ENCODE measurements at regions not wholly inside any gene's neighbourhood (a gene's known extent, or its start where the extent isn't known, plus 50 kb on each side); places are given as distances from the start of the nearest gene placed in this dataset.

DNA sequence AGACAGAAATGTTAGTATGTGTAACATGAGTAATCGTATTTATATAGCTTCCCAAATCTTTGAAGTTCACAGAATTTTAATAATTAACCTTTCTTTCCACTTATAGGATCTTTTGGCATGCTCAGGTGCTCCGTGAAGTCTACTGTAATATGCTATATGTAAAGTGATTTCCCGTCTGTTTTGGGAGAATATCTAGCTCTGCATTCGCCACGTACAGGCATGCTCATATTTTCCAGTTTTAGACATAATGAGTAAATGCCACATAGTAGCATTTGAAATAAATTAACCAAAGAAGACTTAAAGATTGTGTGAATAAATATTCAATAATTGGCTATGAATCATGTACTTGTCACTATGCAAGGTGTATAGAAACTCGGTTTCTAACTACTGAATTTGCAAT lies 189.0 kb upstream of the CSNK1A1L start:
- TF ChIP-seq, protein P1, sequence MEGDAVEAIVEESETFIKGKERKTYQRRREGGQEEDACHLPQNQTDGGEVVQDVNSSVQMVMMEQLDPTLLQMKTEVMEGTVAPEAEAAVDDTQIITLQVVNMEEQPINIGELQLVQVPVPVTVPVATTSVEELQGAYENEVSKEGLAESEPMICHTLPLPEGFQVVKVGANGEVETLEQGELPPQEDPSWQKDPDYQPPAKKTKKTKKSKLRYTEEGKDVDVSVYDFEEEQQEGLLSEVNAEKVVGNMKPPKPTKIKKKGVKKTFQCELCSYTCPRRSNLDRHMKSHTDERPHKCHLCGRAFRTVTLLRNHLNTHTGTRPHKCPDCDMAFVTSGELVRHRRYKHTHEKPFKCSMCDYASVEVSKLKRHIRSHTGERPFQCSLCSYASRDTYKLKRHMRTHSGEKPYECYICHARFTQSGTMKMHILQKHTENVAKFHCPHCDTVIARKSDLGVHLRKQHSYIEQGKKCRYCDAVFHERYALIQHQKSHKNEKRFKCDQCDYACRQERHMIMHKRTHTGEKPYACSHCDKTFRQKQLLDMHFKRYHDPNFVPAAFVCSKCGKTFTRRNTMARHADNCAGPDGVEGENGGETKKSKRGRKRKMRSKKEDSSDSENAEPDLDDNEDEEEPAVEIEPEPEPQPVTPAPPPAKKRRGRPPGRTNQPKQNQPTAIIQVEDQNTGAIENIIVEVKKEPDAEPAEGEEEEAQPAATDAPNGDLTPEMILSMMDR (IDR thresholded peaks at IDR 0.05) = no peak
- TF ChIP-seq POLR2A (IDR thresholded peaks at IDR 0.05) (no peak), EP300 (IDR thresholded peaks at IDR 0.05) (no peak), POLR2AphosphoS5 (IDR thresholded peaks at IDR 0.05) (no peak)

Measured in sigmoid colon (tissue), 4 donors.